Fibroblast of skin of right quadriceps (primary cell): ENCODE measurements at regions not wholly inside any gene's neighbourhood (a gene's known extent, or its start where the extent isn't known, plus 50 kb on each side); places are given as distances from the start of the nearest gene placed in this dataset.
A peak's percentile ranks its signal among the peaks of the same experiment; 100 is the strongest.
"Not testable (repeated sequence)": the region's sequence is repeated elsewhere in the genome, so short reads cannot be mapped to it uniquely, and the experiment has no call there.

Experiments used
- DNase-seq: peaks from one replicate; pipeline ENCODE4 v3.0.0-alpha.2; 2013

DNA sequence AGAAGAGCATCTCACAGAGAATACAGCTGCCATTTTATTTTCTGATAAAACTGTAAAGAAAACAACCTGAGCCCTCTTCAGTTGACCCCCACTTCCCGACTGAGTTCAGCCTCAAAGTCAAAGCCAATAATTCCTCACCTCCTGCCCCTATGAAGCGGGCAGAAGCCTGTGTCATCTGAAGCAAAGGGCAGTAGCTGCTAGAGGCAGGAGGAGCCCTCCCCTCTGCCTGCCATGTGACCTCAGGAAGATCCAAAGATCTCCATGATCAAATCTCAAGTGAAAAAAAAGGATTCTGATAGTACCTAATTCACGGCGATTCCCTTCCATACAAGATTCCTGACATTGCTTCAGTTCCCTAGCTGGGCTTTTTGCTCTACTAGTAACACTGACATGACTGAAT is 223.1 kb upstream of the CAND1 start:
- no peak for DNase-seq

DNA sequence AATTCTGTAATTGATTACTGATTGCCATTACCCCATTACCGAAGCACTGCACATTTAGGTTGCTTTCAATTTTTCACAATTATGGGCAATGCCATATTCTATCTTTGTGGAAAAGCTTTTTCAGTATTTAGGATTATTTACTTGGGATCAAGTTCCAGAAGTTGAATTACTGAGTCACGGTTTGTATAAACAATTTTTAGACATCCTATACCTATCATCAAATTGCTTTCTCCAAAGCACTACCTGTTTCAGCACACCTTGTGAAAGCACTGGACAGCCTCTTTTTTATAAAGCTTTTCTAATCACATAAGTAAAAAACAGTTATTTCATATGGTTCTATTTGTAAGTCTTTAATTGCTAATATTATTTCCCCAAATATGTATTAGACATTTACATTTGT is 221.5 kb upstream of the CAND1 start:
- DNase-seq = no peak

DNA sequence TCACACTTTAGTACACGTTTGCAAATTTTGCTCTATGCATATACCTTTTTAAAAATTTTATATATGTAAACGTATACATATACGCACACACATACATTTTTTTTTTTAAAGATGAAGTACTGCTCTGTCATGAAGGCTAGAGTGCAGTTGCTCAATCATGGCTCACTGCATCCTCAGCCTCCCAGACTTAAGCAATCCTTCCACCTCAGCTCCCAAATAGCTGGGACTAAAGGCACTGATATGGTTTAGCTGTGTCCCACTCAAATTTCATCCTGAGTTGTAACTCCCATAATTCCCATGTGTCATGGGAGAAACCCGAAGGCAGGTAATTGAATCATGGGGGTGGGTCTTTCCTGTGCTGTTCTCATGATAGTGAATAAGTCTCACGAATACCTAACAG is 220.8 kb upstream of the CAND1 start:
- peak; percentile 6 for DNase-seq

DNA sequence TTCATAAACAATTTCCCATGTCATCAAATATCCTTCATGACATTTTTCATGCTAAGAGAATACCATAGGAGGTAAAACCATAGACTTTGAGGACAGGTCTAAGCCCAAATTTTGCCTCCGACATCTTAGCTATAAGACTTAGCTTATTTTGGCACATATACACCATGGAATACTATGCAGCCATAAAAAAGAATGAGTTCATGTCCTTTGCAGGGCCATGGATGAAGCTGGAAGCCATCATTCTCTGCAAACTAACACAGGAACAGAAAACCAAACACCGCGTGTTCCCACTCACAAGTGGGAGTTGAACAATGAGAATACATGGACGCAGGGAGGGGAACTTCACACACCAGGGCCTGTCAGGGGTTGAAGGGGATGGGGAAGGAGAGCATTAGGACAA is 220.0 kb upstream of the CAND1 start:
- not testable (repeated sequence) for DNase-seq

DNA sequence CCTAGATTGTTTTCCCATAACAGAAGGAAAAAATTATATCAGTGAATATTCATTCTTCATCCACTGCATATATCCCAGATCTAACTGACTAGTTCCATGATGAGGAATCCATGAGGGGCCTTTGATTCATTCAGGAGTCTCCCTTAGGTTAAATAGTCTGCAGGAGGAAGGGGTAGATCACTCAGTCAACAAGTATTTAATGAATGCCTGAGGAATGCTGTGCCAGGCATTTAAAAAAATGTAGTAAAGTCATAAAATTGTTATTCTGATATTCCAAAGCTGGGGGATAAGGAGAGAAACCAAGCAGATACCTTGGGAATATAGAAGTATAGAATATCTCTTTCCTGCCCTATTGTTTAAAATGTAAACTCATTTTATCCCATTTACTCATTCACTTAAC is 216.2 kb upstream of the CAND1 start:
- peak; percentile 67 for DNase-seq

DNA sequence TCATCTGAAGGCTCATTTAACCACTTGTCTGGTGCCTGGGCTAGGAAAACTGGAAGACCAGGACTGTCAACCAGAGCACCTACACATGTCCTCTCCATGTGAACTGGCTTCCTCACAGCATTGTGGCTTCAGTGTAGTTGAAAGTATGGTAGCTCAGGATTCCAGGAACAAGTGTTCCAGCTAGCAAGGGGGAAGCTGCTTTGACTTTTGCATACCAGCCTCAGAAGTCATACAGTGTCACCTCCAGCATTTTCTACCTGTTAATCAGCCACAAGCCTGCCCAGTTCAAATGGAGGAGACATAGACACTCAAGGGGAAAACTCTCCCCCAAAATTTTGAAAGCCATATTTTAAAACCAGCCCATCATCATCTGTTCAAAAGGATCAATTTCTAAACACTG is 212.8 kb upstream of the CAND1 start:
- no peak for DNase-seq

DNA sequence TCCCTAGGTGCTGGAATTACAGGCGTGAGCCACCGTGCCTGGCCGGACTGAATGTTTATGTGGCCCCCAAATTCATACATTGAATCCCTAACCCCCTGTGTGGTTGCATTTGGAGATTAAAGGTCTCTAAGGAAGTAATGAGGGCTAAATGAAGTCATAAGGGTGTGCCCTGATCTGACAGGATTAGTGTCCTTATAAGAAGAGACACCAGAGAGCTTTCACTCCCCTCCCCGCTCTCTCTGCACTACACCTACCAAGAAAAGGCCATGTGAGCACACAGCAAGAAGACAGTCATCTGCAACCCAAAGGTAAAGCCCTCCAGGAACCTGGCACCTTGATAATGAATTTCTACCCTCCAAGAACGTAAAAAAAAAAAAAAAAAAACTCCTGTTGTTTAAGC is 212.1 kb upstream of the CAND1 start:
- DNase-seq = no peak

DNA sequence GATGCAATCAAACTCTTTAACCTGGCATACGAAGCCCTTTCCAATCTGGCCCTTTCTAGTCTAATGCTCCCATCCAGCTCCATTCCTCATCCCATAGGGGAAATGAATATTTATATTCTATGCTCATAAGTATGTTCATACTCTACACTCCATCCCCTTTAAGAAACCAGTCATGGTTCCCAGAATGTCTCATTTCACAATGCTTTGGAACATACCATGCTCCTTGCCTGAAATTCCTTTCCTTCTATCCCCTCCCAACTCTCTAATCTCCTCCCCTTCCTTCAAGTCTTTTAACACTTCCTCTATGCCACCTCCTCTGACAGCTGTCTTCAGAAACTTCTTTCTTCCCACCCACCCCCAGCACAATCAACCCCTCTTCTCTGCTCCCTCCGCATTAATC is 207.0 kb upstream of the CAND1 start:
- DNase-seq = no peak

DNA sequence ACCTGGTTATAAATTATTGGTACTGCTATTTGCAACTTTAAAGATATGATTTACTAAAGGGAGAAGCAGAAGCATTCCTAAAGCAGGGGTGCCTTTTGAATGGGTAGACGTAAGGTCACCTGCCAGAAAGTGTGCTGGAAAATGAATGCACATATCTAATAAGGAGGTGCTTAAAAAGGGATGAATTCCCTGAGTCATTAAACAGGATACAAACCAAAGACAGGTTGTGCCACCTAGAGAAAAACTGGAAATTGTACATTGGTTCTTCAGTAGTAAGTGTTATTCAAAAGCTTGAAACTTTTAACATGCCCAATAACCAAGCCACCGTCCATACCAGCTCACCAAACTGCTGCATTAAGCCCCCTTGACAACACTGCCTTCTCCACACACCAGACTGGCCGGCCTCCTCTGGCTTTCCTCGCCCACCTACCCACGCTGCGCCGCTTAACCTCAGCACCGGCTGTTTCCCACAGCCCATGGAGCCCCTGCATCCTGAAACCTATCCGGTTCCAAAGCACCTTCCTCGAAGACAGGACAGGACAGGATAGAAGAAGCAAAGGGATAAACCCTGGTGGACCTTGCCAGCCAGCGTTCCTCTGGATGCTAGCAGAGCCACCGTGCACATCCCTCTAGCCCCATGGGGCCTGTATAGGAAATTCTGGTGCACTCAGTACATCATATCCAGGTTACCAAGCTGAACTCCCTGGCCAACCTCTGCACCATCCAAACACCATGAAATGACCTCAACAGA is 201.5 kb upstream of the CAND1 start:
- DNase-seq = no peak

DNA sequence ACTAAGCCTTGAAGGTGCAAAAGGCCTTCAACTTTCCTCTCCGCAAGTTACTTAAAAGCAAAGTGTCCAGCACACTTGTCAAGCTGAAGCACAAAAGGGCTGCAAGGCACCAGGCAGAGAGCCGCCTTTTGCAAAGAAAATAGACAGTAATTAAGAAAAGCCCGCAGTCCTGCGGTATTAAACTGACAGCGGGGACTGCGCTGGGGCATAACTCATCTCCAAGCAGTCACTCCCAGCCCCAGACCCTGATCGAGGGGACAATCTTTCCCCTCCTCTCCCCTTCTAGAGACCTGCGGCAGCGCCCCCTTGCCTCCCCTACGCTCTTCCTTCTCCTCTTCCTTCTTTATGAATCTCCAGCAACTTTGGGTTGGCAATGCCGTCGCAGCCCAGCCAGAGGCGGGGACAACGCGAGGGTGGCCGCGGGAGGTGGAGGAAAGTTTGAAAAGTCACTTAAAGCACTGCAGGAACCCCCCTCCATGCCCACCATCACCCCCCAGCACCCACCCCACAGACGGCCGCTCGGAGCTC is 200.9 kb upstream of the CAND1 start:
- peak; percentile 4 for DNase-seq

DNA sequence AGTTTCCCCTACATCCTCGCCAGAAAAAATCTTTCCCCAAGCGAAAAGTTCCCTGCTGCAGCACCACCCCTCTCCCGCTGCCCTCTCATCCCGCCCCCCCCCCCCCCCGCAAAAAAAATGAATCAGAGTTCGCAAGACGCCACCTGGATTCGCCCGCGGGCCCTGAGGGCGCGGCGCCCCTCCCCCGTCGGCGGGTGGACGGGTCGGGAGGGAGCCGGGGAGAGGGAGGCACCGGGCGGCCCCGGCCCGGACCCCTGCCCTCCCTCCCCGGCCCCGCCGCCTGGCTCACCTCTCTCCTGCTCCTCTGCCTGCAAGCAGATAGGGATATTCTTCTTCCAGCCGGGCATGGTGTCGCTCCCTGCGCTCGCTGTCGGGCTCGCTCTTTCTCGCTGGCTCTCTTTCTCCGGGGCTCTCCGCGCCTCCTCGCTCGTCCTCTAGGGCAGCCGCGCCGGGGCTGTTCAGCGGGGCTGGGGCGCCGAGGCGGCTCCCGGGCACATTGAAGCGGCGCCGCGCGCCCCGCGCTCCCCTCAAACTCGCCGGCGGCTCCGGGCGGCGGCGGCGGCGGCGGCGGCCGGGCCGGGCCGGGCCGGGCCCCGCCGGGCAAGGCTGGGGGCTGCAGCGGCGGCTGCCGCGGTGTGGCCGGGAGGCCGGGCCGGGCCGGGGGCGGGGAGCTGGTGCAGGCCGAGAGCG is 200.3 kb upstream of the CAND1 start:
- DNase-seq = peak; percentile 49

DNA sequence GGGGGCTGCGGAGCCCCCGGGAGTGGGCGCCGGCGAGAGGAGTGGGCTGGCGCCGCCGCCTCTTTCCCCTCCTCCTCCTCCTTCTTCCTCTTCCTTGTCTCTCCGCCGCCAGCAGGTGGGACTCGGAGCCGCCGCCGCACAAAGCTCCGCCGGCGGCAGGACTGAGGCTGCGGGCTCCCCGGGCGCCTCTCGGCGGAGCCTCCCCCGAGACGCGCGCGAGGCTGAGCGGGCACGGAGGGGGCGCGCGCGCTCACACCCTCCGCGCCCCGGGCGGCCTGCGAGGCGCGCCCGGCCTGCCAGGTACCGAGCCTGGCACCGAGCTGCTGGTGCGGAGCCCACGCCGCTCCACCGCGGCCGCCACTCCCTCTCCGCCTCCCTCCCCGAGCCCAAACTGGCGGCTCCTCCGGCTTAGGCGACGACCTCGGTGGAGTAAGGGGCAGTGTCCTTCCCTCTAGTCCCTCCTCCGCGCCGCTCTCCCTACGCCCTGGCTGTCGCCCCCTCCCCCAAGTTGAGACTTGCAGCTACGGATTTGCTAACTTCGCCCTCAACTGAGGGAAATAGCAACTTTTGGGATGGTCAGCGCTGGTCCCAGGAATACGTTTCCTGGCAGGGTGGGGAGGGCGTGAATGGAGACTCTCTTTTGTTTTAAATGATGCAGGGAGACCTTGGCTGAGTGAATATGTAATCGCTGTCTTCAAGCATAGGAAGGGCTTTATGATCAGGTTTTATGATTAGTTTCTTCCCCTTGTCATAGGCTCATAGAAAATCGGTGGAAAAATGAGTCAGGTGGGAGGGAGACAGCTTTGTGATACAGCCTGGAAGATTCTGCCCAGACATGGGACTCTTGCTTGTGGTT is 199.5 kb upstream of the CAND1 start:
- peak; percentile 17 for DNase-seq

DNA sequence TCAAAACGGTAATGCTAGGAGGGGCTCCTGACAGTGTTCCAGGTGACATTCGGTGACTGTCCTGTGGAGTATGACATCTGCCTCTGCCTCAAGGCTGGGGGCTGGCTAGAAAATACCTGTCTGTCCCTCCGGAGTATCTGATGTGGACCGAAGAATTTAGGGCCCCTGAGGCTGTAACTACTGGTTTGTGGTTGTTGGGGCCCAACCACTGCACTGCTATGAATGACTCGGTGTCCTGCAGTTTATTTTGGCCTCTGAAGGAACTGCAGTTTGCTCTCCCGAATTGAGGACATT is 198.9 kb upstream of the CAND1 start:
- DNase-seq = no peak

DNA sequence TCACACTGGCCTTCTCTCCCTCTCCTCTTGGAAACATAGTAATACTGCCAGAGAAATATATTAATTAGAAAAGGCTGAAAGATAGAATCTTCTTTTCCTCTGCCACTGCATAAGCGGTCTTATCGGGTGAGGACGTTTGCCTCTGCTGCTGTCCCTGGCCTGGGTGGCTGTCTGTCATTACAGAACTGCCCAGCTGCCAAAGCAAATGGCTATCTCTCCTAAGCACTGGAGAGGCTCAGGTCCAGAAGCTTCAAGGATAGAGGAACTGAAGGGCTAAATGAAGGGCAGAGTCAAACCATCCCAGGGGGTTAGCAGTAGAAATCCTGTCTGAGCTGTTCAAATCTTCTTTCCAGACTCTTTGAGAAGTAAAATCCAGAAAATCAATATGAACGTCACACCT is 198.6 kb upstream of the CAND1 start:
- no peak for DNase-seq

DNA sequence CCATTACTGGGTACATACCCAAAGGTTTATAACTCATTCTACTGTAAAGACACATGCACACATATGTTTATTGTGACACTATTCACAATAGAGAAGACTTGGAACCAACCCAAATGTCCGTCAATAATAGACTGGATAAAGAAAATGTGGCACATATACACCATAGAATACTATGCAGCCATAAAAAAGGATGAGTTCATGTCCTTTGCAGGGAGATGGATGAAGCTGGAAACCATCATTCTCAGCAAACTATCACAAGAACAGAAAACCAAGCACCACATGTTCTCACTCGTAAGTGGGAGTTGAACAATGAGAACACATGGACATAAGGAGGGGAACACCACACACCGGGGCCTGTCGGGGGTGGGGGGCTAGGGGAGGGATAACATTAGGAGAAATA is 196.9 kb upstream of the CAND1 start:
- DNase-seq = not testable (repeated sequence)

DNA sequence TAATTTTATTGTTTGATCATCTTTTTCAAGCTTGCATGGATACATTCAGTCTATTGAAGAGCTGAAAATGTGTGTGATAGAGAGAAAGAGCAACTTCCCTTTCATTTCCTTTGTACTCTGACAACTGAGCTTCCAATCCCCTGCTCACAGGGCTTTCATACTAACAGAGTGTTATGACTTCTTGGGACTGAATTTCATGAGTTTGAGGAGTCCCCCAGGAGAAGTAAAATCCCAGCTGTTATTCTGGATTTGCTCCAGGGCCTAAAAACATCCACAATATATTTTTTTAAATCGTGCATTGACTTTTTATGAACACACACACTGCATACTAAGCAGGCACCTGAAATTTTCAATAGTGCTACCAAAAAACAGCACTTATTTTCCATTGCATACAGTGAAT is 195.8 kb upstream of the CAND1 start:
- DNase-seq = no peak

DNA sequence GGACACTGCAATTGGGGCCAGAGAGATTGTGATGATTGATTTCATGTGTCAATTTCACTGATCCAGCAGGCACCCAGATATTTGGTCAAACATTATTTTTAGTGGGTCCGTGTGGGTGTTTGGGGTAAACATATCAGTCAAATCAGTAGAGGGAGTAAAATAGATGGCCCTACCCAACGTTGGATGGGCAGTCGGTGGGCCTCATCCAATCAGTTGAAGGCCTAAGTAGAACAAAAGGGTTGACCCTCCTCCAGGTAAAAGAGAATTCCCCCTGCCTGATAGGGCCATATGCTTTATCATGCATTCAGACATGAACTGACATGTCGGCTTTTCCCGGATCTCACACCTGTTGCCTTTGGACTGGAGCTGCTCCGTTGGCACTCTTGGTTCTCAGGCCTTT is 195.1 kb upstream of the CAND1 start:
- DNase-seq = no peak

DNA sequence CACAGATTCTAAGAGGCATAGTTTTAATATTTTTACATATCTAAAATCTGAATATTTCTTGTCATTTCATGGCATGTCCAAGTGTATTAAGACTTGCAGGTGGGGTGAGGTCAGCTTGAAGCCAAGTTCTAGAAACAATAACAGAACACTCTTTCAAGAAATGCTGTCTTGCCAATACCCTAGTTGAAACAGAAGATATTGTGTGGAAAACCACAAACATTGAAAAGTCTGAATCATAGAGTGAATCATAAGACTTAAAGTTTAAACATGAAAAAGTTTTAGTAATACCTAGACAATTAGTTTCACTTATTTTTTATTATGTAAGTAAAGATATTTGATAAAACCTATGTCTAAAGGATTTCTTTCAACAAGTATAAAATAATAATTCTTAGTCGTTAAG is 191.5 kb upstream of the CAND1 start:
- peak; percentile 39 for DNase-seq

DNA sequence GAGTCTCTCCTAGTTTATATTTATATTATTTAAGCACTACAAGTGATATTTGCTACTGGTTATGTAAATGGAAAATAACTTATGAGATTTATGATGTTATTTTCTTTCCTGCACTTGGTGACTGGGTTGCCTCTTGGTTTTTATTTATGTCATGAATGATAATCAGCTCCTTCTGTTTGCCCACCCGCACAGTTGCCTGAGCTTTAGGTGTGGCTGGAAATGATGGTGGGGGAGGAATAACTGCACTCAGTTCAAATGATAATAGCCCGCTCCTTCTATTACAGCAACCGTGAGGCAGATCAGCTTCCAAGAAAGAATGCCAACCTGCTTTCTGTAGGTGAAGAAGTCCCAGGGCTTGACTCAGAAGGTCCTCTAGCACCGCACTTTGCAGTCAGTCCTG is 190.2 kb upstream of the CAND1 start:
- DNase-seq = no peak

DNA sequence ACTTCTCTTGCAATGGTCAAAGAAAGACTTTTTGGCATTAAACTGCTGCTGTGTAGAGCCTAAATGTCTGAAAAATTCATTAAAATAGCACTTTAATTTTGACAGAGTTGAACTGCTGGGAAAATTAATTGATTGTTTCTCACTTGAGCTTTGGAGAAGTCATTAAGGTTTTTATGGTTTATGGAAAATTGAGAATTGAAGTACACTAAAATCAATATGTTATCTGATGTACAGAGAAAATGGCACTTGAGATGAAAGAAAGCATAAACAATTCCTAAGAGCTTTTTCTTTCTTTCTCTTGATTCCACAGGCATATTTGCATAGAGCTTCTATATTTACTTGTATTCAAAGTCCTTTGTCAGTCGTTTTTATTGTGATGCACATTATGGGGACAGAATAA is 188.5 kb upstream of the CAND1 start:
- no peak for DNase-seq

DNA sequence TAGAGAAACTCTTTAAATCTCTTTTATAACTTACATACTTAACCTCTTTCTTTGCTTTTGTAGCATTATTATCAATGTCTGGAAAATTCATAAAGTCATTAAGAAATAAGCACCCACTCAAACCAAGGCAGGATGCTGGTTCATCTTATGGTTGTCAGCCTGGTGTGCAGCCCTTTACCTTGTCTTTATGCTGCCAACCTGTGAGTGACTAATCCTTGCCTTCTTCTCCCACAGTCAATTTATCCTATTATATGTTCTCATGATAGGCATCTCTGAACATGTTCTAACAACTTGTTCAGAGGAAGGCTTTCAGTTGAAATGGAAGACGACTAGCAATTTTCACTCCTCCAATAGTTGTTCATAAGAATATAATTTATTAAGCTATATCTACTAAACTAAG is 186.9 kb upstream of the CAND1 start:
- DNase-seq = no peak

DNA sequence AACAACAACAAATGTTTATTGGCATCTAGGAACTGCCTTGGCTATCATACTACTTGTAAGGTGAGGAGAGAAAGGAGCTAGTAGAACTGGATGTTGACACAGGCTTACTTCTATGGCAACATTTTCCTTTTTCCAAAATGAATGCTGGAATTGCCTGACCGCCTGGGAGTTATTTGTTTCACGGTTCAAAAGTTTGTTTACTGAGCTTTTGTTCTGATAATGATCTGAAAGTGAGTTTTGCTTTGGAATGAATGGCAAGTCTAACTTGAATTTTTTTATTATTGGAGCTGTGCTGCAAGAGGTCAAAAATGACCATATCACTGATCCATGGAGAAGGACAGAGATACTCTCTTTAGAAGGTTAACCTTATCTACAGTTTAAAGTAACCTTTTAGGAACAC is 183.5 kb upstream of the CAND1 start:
- no peak for DNase-seq

DNA sequence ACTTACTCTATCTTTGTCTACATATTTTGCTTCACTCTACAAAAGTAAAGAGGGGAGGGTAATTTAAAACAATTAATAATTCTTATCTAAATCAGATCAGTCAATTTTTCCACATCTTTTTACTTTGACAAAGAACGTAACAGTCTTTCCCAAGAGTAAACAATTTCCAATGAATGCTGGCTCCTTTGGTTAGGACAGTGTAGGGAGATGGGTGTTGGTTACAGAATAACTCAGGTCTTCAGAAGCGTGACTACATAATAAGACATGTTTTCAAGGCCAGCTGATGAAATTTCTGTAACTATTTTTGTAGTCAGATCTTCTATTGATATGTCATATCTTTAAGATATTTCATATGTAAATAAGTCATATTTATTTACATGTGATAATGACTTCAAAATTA is 183.0 kb upstream of the CAND1 start:
- no peak for DNase-seq
